ENCODE measurements at regions not wholly inside any gene's neighbourhood (a gene's known extent, or its start where the extent isn't known, plus 50 kb on each side); places are given as distances from the start of the nearest gene placed in this dataset.

DNA sequence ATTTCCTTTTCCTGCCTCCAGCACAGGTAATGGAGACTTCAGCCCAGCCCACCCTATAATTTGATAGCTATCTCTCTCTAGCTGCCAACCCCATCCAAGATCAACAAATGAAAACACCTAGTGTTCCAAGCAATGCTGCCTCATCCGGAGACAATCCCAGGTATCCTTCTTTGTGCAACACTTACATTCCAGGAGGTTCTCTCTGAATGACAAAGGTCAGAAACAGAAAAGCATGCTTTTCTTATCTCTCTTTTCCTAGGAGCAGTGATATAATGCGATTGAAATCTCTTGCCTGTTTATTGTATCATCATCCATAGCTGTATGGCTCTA lies 699.3 kb downstream of the INHBA start:
- Histone ChIP-seq H3K4me3 (ENCODE audit: low read length) (no peak overlapping the region), H3K27me3 (ENCODE audit: control insufficient read depth in 1 of 2, insufficient read depth in 2 of 2, low read length in 2 of 2) (no peaks in the 10 kb centered on the region), H3K4me1 (ENCODE audit: insufficient read depth, low read length) (no peaks in the 10 kb centered on the region), H3K27ac (ENCODE audit: low read depth in 1 of 2, low read length in 2 of 2) (no peak overlapping the region), H3K36me3 (ENCODE audit: insufficient read depth, low read length) (no peaks in the 10 kb centered on the region), H3K9me3 (ENCODE audit: control insufficient read depth in 1 of 2, insufficient read depth in 1 of 2, low read length in 2 of 2) (peaks cover 0 to 6% of the 10 kb centered on the region in 2 experiments)
- Mint-ChIP-seq H3K4me1 (ENCODE audit: low read depth) (no peaks in the 10 kb centered on the region), H3K27ac (no peak overlapping the region), H3K36me3 (ENCODE audit: low read depth) (no peaks in the 10 kb centered on the region), H3K27me3 (no peaks in the 10 kb centered on the region), H3K4me3 (no peak overlapping the region), H3K9me3 (no peaks in the 10 kb centered on the region)
- ChIA-PET POLR2A (interaction anchor here (0.5 kb wide), 1 partner anchor 445 kb away, joined by 3 read pairs; no protein-coding TSS in a partner anchor), CTCF (no interaction called here)
- no peak for DNase-seq
- no peak for ATAC-seq (ENCODE audit: poor library complexity)
- intact Hi-C loops (cut with DNase I, micrococcal nuclease) = no loop called here
- TF ChIP-seq, protein P1, sequence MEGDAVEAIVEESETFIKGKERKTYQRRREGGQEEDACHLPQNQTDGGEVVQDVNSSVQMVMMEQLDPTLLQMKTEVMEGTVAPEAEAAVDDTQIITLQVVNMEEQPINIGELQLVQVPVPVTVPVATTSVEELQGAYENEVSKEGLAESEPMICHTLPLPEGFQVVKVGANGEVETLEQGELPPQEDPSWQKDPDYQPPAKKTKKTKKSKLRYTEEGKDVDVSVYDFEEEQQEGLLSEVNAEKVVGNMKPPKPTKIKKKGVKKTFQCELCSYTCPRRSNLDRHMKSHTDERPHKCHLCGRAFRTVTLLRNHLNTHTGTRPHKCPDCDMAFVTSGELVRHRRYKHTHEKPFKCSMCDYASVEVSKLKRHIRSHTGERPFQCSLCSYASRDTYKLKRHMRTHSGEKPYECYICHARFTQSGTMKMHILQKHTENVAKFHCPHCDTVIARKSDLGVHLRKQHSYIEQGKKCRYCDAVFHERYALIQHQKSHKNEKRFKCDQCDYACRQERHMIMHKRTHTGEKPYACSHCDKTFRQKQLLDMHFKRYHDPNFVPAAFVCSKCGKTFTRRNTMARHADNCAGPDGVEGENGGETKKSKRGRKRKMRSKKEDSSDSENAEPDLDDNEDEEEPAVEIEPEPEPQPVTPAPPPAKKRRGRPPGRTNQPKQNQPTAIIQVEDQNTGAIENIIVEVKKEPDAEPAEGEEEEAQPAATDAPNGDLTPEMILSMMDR (IDR thresholded peaks at IDR 0.05) = no peak

- Mint-ChIP-seq H3K27ac (no peak overlapping the region), H3K36me3 (ENCODE audit: low read depth) (no peaks in the 10 kb centered on the region), H3K4me1 (ENCODE audit: low read depth) (no peaks in the 10 kb centered on the region), H3K9me3 (no peaks in the 10 kb centered on the region), H3K4me3 (no peak overlapping the region), H3K27me3 (no peaks in the 10 kb centered on the region)
- TF ChIP-seq, protein P1 (IDR thresholded peaks at IDR 0.05) = peak; percentile 36
- ATAC-seq (ENCODE audit: poor library complexity) (no peak), DNase-seq (peak in 3 of 14 experiments; percentile 1 to 18 (median 16))
- no peaks in the 10 kb centered on the region for H3K4me1 ChIP-seq (ENCODE audit: insufficient read depth, low read length)
- H3K4me3 ChIP-seq (ENCODE audit: low read length) = no peak overlapping the region
- H3K27me3 ChIP-seq (ENCODE audit: control insufficient read depth in 1 of 2, insufficient read depth in 2 of 2, low read length in 2 of 2) = no peaks in the 10 kb centered on the region
- ChIA-PET POLR2A (no interaction called here), CTCF (no interaction called here)
- intact Hi-C loops (cut with DNase I, micrococcal nuclease) = no loop called here
- H3K27ac ChIP-seq (ENCODE audit: low read depth in 1 of 2, low read length in 2 of 2) = no peak overlapping the region
- H3K36me3 ChIP-seq (ENCODE audit: insufficient read depth, low read length) = no peaks in the 10 kb centered on the region
- peaks cover 0 to under 1% of the 10 kb centered on the region in 2 experiments for H3K9me3 ChIP-seq (ENCODE audit: control insufficient read depth in 1 of 2, insufficient read depth in 1 of 2, low read length in 2 of 2)
These were observed 699.9 kb downstream of the INHBA start for GRCh38 chr7:41002741-41003610.

DNA sequence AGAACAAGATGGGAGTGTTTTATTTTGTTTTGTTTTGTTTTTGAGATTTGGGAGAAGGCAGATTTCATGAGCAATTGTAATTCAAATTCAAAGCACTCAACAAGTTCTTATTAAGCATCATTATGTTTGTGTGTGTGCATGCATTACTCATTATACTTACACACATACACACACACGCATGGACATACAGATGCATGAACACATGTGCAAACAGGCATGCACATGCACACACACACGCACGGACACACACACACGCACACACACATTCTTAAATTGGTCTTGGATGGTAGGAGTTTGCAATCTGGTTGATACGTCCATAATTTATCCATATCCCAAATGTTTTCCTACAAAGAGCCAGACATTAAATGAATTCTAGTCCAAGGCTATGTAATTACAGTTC lies 702.8 kb downstream of the INHBA start:
- intact Hi-C loops (cut with DNase I, micrococcal nuclease) = no loop called here
- Mint-ChIP-seq H3K27me3 (no peaks in the 10 kb centered on the region), H3K4me1 (ENCODE audit: low read depth) (no peaks in the 10 kb centered on the region), H3K4me3 (no peak overlapping the region), H3K9me3 (no peaks in the 10 kb centered on the region), H3K27ac (no peak overlapping the region), H3K36me3 (ENCODE audit: low read depth) (no peaks in the 10 kb centered on the region)
- no peaks in the 10 kb centered on the region for H3K9me3 ChIP-seq (ENCODE audit: control insufficient read depth in 1 of 2, insufficient read depth in 1 of 2, low read length in 2 of 2)
- H3K4me3 ChIP-seq (ENCODE audit: low read length) = no peak overlapping the region
- H3K27me3 ChIP-seq (ENCODE audit: control insufficient read depth in 1 of 2, insufficient read depth in 2 of 2, low read length in 2 of 2) = no peaks in the 10 kb centered on the region
- no peak for DNase-seq
- POLR2A ChIA-PET = no interaction called here
- CTCF ChIA-PET = no interaction called here
- TF ChIP-seq, protein P1 (IDR thresholded peaks at IDR 0.05) = no peak
- no peak overlapping the region for H3K27ac ChIP-seq (ENCODE audit: low read depth in 1 of 2, low read length in 2 of 2)
- no peaks in the 10 kb centered on the region for H3K4me1 ChIP-seq (ENCODE audit: insufficient read depth, low read length)
- ATAC-seq (ENCODE audit: poor library complexity) = no peak
- H3K36me3 ChIP-seq (ENCODE audit: insufficient read depth, low read length) = no peaks in the 10 kb centered on the region
